ENCODE measurements at regions not wholly inside any gene's neighbourhood (a gene's known extent, or its start where the extent isn't known, plus 50 kb on each side); places are given as distances from the start of the nearest gene placed in this dataset.

- H3K27ac ChIP-seq (ENCODE audit: extremely low read length, insufficient read depth, low read length), result no peak overlapping the region
- no peak overlapping the region for H3K4me2 ChIP-seq (ENCODE audit: low read depth, low read length)
- TF ChIP-seq ATF5 (CRISPR knock-in tag; IDR thresholded peaks at IDR 0.05; ENCODE audit: low read depth) (no peak), KIAA2018 (CRISPR knock-in tag; IDR thresholded peaks at IDR 0.05; ENCODE audit: borderline replicate concordance) (no peak), KLF11 (CRISPR knock-in tag; IDR thresholded peaks at IDR 0.05) (no peak)
- no peaks in the 10 kb centered on the region for H4K20me1 ChIP-seq (ENCODE audit: insufficient read depth, low read length)
- no peak overlapping the region for H3K9ac ChIP-seq (ENCODE audit: insufficient read depth, low read depth, low read length)
- 2% methylated on average over 2 of the region's 2 CpGs for WGBS (ENCODE audit: low lambda C conversion rate)
- peaks cover 73% of the 10 kb centered on the region for H3K9me3 ChIP-seq (ENCODE audit: low read length)
- no peak for ATAC-seq
- BruUV-seq (replicated peaks), result no TSS peak
- in situ Hi-C loops (cut with HindIII; ENCODE audit: extremely low pct_ligation_motif_present, low pct_unique_long_range_greater_than_20kb) (no loop called here), intact Hi-C loops (cut with micrococcal nuclease; ENCODE audit: unreplicated experiment) (no loop called here)
- CTCF ChIA-PET (ENCODE audit: low intra/inter-chr PET ratio, low total read pairs), result no interaction called here
- no peak for FAIRE-seq
- DNase-seq (ENCODE audit: low spot score), result no peak
- POLR2A ChIA-PET, result no interaction called here
- no peaks in the 10 kb centered on the region for H3K4me1 ChIP-seq (ENCODE audit: insufficient read depth, low read length)
- H2AFZ ChIP-seq (ENCODE audit: low read length), result no peak overlapping the region
- no peaks in the 10 kb centered on the region for H3K36me3 ChIP-seq (replicated peaks in 1 of 2; ENCODE audit: control insufficient read depth in 1 of 2, insufficient read depth in 2 of 2, low read length in 2 of 2)
- no peaks in the 10 kb centered on the region; a peak in 1 of 5 replicates for H3K27me3 ChIP-seq (ENCODE audit: control insufficient read depth in 1 of 2, insufficient read depth in 2 of 2, low read length in 2 of 2)
- no peaks in the 10 kb centered on the region for H3K79me2 ChIP-seq (ENCODE audit: insufficient read depth, low read length)
- H3K4me3 ChIP-seq (replicated peaks in 1 of 3; ENCODE audit: insufficient read depth in 1 of 3, low read depth in 2 of 3, low read length in 3 of 3), result no peak overlapping the region
These were observed 657.8 kb downstream of the GALC start for GRCh38 chr14:87334997-87335685.
